Lower leg skin (tissue), 4 donors: ENCODE measurements at regions not wholly inside any gene's neighbourhood (a gene's known extent, or its start where the extent isn't known, plus 50 kb on each side); places are given as distances from the start of the nearest gene placed in this dataset.

ENCODE experiments used
- DNase-seq, 2 donors: peaks; one replicate each; pipeline ENCODE4 v3.0.0-alpha.2; 2019; ENCODE audit warnings: low spot score in 2 of 2
- H3K4me3 ChIP-seq: fragments of 200-600 bp; sonication (generic); 2 replicates; pipeline ENCODE4 v1.5.1; 2017; ENCODE audit warnings: mild to moderate bottlenecking, low read depth; ENCODE audit not compliant: poor library complexity, severe bottlenecking
- CTCF ChIP-seq, 3 donors: fragments of 450-650 bp; IDR thresholded peaks; one replicate each; pipeline ENCODE4 v1.5.1; 2016; ENCODE audit warnings: antibody characterized with exemption in 3 of 3, mild to moderate bottlenecking in 3 of 3, moderate library complexity in 2 of 3
- POLR2A ChIP-seq, 2 donors: fragments of 450-650 bp; IDR thresholded peaks; one replicate each; pipeline ENCODE4 v1.6.1; 2016 to 2017; ENCODE audit warnings: antibody characterized with exemption in 2 of 2, mild to moderate bottlenecking in 1 of 2, moderate library complexity in 1 of 2
- WGBS, 2 donors: methylation state at CpG; one replicate each; pipeline ENCODE4 v1.1.5; 2018; 5-methylcytosine and 5-hydroxymethylcytosine counted together
- intact Hi-C: fragments of 100-400 bp; cut with DNase I; formaldehyde crosslinking; loops from one replicate; pipeline ENCODE4 v1.15.0; 2023; ENCODE audit warnings: low total_unique reads

- no peak for DNase-seq
- WGBS, 2 donors = 0% methylated on average over 1 of the region's 1 CpG
- intact Hi-C loops = no loop called here
- H3K4me3 ChIP-seq = no peak overlapping the region
- no peak for TF ChIP-seq CTCF (IDR thresholded peaks at IDR 0.05)
These were observed 1497.6 kb downstream of the OTOL1 start for GRCh38 chr3:162994165-162994564.

- intact Hi-C loops = no loop called here
- TF ChIP-seq CTCF (IDR thresholded peaks at IDR 0.05) (no peak), POLR2A (IDR thresholded peaks at IDR 0.05) (no peak)
- H3K4me3 ChIP-seq = no peak overlapping the region
- no peak for DNase-seq
These were observed 1499.8 kb downstream of the OTOL1 start for GRCh38 chr3:162996368-162996767.

GRCh38 chr3:162998205-162998604 lies 1501.6 kb downstream of the OTOL1 start:
- intact Hi-C loops = no loop called here
- no peak for TF ChIP-seq POLR2A (IDR thresholded peaks at IDR 0.05)
- no peak for TF ChIP-seq CTCF (IDR thresholded peaks at IDR 0.05)
- no peak overlapping the region for H3K4me3 ChIP-seq
- no peak for DNase-seq

- H3K4me3 ChIP-seq = no peak overlapping the region
- no peak for TF ChIP-seq CTCF (IDR thresholded peaks at IDR 0.05)
- no peak for TF ChIP-seq POLR2A (IDR thresholded peaks at IDR 0.05)
- DNase-seq = no peak
- WGBS, 2 donors = 60 to 75% methylated on average over 2 of the region's 2 CpGs
- intact Hi-C loops = no loop called here
These were observed 1515.0 kb downstream of the OTOL1 start for GRCh38 chr3:163011596-163011995.

- DNase-seq = no peak
- WGBS, 2 donors = 75 to 77% methylated on average over 1 of the region's 1 CpG
- intact Hi-C loops = no loop called here
- no peak overlapping the region for H3K4me3 ChIP-seq
- TF ChIP-seq POLR2A (IDR thresholded peaks at IDR 0.05) (no peak), CTCF (IDR thresholded peaks at IDR 0.05) (no peak)
These were observed 1519.6 kb downstream of the OTOL1 start for GRCh38 chr3:163016251-163016650.

GRCh38 chr3:163018067-163018466 lies 1521.5 kb downstream of the OTOL1 start:
- H3K4me3 ChIP-seq = no peak overlapping the region
- TF ChIP-seq CTCF (IDR thresholded peaks at IDR 0.05) (no peak), POLR2A (IDR thresholded peaks at IDR 0.05) (no peak)
- no peak for DNase-seq
- intact Hi-C loops = no loop called here
- WGBS, 2 donors = 88 to 96% methylated on average over 1 of the region's 1 CpG
